Kidney (tissue), 13 donors: ENCODE measurements at regions not wholly inside any gene's neighbourhood (a gene's known extent, or its start where the extent isn't known, plus 50 kb on each side); places are given as distances from the start of the nearest gene placed in this dataset.

ENCODE experiments used
- DNase-seq, 5 donors: peaks; one replicate each; pipeline ENCODE4 v3.0.0-alpha.2; 2013 to 2020
- FAIRE-seq: peaks from 2 replicates; lab custom pipeline; 2012; peaks lifted over from hg19 to GRCh38; lab: Jason Lieb, UNC
- H3K27ac ChIP-seq, 2 donors: one replicate each; pipeline ENCODE4 v1.7.0; 2013; ENCODE audit warnings: low read depth in 2 of 2, low read length in 2 of 2, inconsistent platforms in 1 of 2
- H3K27me3 ChIP-seq: one replicate; pipeline ENCODE4 v1.7.1; 2013; ENCODE audit warnings: low read length, inconsistent platforms; ENCODE audit not compliant: control insufficient read depth, insufficient read depth
- H3K36me3 ChIP-seq, 3 donors: one replicate each; pipeline versions ENCODE4 v1.7.0 to v1.7.1; 2013; ENCODE audit warnings: low read length in 3 of 3, control low read depth in 1 of 3, inconsistent platforms in 1 of 3; ENCODE audit not compliant: insufficient read depth in 3 of 3, control insufficient read depth in 2 of 3
- H3K4me1 ChIP-seq, 3 donors: one replicate each; pipeline versions ENCODE4 v1.7.0 to v1.7.1; 2013; ENCODE audit warnings: low read length in 3 of 3, inconsistent platforms in 1 of 3, low read depth in 1 of 3; ENCODE audit not compliant: control insufficient read depth in 2 of 3, insufficient read depth in 2 of 3
- H3K4me3 ChIP-seq, 3 donors: one replicate each; pipeline versions ENCODE4 v1.7.0 to v1.8.1; 2013; ENCODE audit warnings: low read length in 3 of 3, control low read depth in 1 of 3, inconsistent platforms in 1 of 3
- H3K9ac ChIP-seq, 3 donors: one replicate each; pipeline versions ENCODE4 v1.7.0 to v1.7.1; 2013; ENCODE audit warnings: low read length in 3 of 3, control low read depth in 1 of 3, inconsistent platforms in 1 of 3
- H3K9me3 ChIP-seq, 3 donors: one replicate each; pipeline versions ENCODE4 v1.7.0 to v1.7.1; 2013; ENCODE audit warnings: low read length in 3 of 3, control low read depth in 1 of 3, inconsistent platforms in 1 of 3; ENCODE audit not compliant: control insufficient read depth in 2 of 3, insufficient read depth in 1 of 3
- intact Hi-C: fragments of 100-400 bp; cut with DNase I; formaldehyde crosslinking; loops from one replicate; pipeline ENCODE4 v1.11.1; 2022
- TF ChIP-seq, protein P1 (sequence below): IDR thresholded peaks from 3 replicates; pipeline ENCODE4 v1.5.1; 2012; ENCODE audit warnings: mild to moderate bottlenecking, moderate library complexity, borderline replicate concordance; ENCODE audit not compliant: insufficient read depth; ENCODE audit errors: extremely low read depth
- donor health status: control.
- donor health status: control.
- donor health status: control.
- donor health status: control.
- donor health status: control.
- donor health status: DM: yes; HTN: yes; CAD: no.
- donor health status: Normal renal cell carcinoma (clear cell type).

GRCh38 chr15:69696946-69697345 lies 244.3 kb downstream of the RPLP1 start:
- TF ChIP-seq, protein P1, sequence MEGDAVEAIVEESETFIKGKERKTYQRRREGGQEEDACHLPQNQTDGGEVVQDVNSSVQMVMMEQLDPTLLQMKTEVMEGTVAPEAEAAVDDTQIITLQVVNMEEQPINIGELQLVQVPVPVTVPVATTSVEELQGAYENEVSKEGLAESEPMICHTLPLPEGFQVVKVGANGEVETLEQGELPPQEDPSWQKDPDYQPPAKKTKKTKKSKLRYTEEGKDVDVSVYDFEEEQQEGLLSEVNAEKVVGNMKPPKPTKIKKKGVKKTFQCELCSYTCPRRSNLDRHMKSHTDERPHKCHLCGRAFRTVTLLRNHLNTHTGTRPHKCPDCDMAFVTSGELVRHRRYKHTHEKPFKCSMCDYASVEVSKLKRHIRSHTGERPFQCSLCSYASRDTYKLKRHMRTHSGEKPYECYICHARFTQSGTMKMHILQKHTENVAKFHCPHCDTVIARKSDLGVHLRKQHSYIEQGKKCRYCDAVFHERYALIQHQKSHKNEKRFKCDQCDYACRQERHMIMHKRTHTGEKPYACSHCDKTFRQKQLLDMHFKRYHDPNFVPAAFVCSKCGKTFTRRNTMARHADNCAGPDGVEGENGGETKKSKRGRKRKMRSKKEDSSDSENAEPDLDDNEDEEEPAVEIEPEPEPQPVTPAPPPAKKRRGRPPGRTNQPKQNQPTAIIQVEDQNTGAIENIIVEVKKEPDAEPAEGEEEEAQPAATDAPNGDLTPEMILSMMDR: no peak
- H3K36me3 ChIP-seq: no peaks in the 10 kb centered on the region
- H3K27ac ChIP-seq: no peak overlapping the region
- no peak overlapping the region for H3K4me3 ChIP-seq
- DNase-seq: no peak
- no peak for FAIRE-seq
- H3K9ac ChIP-seq: no peak overlapping the region
- H3K27me3 ChIP-seq: no peaks in the 10 kb centered on the region
- no peaks in the 10 kb centered on the region for H3K9me3 ChIP-seq
- intact Hi-C loops: no loop called here
- peaks cover 0 to 9% (median 4%) of the 10 kb centered on the region in 3 donors for H3K4me1 ChIP-seq

DNA sequence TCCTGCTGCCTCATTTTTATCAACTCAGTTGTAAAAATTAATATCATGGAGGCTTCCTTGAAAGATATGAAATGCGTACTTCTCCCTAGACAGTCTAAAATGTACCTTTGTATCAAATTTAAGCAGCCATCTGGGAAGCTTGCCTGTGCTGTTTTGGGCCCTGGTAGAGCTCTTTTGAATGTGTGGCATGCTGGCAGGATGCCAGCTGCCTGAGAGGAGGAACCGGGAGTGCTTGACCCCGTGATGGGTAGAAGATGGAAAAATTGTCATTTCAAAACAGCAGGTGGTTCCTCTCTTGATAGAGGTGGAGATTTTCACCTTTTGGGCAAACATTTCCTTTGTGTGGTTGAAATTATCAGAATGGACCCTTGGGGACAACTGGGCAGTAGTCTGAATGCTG lies 245.3 kb downstream of the RPLP1 start:
- Histone ChIP-seq H3K9me3 (no peaks in the 10 kb centered on the region), H3K9ac (no peak overlapping the region), H3K4me1 (peaks cover 0 to 18% (median 8%) of the 10 kb centered on the region in 3 donors), H3K4me3 (no peak overlapping the region), H3K27ac (no peak overlapping the region), H3K27me3 (no peaks in the 10 kb centered on the region), H3K36me3 (no peaks in the 10 kb centered on the region)
- TF ChIP-seq, protein P1: no peak
- peak in 1 of 5 donors; percentile 22 for DNase-seq
- no peak for FAIRE-seq
- intact Hi-C loops: no loop called here

GRCh38 chr15:69699096-69699495 lies 246.5 kb downstream of the RPLP1 start:
- DNase-seq (no peak), FAIRE-seq (no peak)
- H3K27ac ChIP-seq: no peak overlapping the region
- H3K36me3 ChIP-seq: no peaks in the 10 kb centered on the region
- H3K27me3 ChIP-seq: no peaks in the 10 kb centered on the region
- TF ChIP-seq, protein P1: no peak
- intact Hi-C loops: no loop called here
- no peak overlapping the region for H3K4me3 ChIP-seq
- no peak overlapping the region for H3K9ac ChIP-seq
- H3K9me3 ChIP-seq: no peaks in the 10 kb centered on the region
- H3K4me1 ChIP-seq: peaks cover 0 to 22% (median 11%) of the 10 kb centered on the region in 3 donors

DNA sequence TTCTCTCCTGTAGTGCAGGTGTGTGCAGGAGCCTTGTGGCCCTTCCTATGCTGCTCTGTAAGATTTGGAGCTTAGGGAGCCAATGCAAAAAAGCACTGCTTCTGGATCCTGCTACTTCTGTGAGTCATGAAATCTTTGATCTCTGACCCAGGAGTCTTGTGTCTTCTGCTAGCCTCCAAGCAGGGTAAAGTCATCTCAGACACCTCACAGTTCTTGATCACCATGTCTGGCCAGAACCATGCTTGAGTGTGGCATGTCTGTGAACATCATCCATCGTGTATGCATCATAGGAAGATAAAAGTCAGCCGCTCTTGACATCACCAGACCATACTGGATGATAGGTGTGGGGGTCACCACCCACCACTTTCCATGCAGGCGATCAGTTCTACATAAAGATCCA lies 247.8 kb downstream of the RPLP1 start:
- intact Hi-C loops: no loop called here
- no peak for FAIRE-seq
- DNase-seq: no peak
- Histone ChIP-seq H3K4me3 (no peak overlapping the region), H3K27me3 (no peaks in the 10 kb centered on the region), H3K27ac (no peak overlapping the region), H3K4me1 (peaks cover 0 to 22% (median 11%) of the 10 kb centered on the region in 3 donors), H3K36me3 (no peaks in the 10 kb centered on the region), H3K9me3 (no peaks in the 10 kb centered on the region), H3K9ac (no peak overlapping the region)
- TF ChIP-seq, protein P1: no peak
